MCF 10A (cell line): ENCODE measurements at regions not wholly inside any gene's neighbourhood (a gene's known extent, or its start where the extent isn't known, plus 50 kb on each side); places are given as distances from the start of the nearest gene placed in this dataset.

Experiments
- BruUV-seq: library from RNA; stranded (reverse); fragments of 400-500 nt; replicated peaks from 2 replicates; lab custom pipeline; 2021; lab: Mats Ljungman, UMichigan
- CTCF ChIA-PET: fragments of 300-600 bp; sonication (Branson Sonifier 250); formaldehyde crosslinking; extraction: SDS; loops from one replicate; lab custom pipeline; 2021; ENCODE audit warnings: antibody characterized with exemption, inconsistent platforms; lab: Yijun Ruan, JAX
- POLR2A ChIA-PET: fragments of 300-600, 350-650 bp; sonication (Branson Sonifier 250); formaldehyde crosslinking; extraction: SDS; loops from one replicate; lab custom pipeline; 2020; ENCODE audit warnings: antibody characterized with exemption, inconsistent platforms; lab: Yijun Ruan, JAX
- DNase-seq: peaks from one replicate; pipeline ENCODE4 v3.0.0-alpha.2; 2018; ENCODE audit not compliant: unreplicated experiment
- H3K27ac Mint-ChIP-seq: one replicate; pipeline ENCODE4 v1.8.0; 2022; ENCODE audit warnings: mild to moderate bottlenecking, low read depth, mixed read lengths; ENCODE audit not compliant: unreplicated experiment
- H3K27me3 Mint-ChIP-seq: one replicate; pipeline ENCODE4 v1.8.0; 2022; ENCODE audit warnings: mixed read lengths; ENCODE audit not compliant: insufficient read depth, unreplicated experiment
- H3K36me3 Mint-ChIP-seq: one replicate; pipeline ENCODE4 v1.8.0; 2022; ENCODE audit warnings: mild to moderate bottlenecking, moderate library complexity, mixed read lengths; ENCODE audit not compliant: insufficient read depth, unreplicated experiment
- H3K4me1 Mint-ChIP-seq: one replicate; pipeline ENCODE4 v1.8.0; 2022; ENCODE audit warnings: mixed read lengths; ENCODE audit not compliant: insufficient read depth, unreplicated experiment
- H3K4me3 Mint-ChIP-seq: one replicate; pipeline ENCODE4 v1.8.0; 2022; ENCODE audit warnings: mild to moderate bottlenecking, moderate library complexity, mixed read lengths; ENCODE audit not compliant: unreplicated experiment
- H3K9me3 Mint-ChIP-seq: one replicate; pipeline ENCODE4 v1.8.0; 2022; ENCODE audit warnings: mixed read lengths; ENCODE audit not compliant: unreplicated experiment
- CTCF ChIP-seq: fragments of 200-600 bp; IDR thresholded peaks from one replicate; pipeline ENCODE4 v1.8.0; 2022; ENCODE audit warnings: antibody characterized with exemption, mild to moderate bottlenecking; ENCODE audit not compliant: unreplicated experiment
- intact Hi-C: fragments of 100-400 bp; cut with micrococcal nuclease; formaldehyde crosslinking; loops from 2 replicates; pipeline ENCODE4 v1.14.1; 2022

GRCh38 chr3:117887031-117887430 is 1147.6 kb downstream of the IGSF11 start:
- no peaks in the 10 kb centered on the region for H3K36me3 Mint-ChIP-seq
- H3K4me3 Mint-ChIP-seq: no peak overlapping the region
- ChIA-PET CTCF (interaction anchor here (0.6 to 0.7 kb wide), 2 partner anchors 618 to 860 kb away, joined by 3 read pairs; no protein-coding TSS in a partner anchor), POLR2A (no interaction called here)
- no peak overlapping the region for H3K27ac Mint-ChIP-seq
- no peak for DNase-seq
- H3K4me1 Mint-ChIP-seq: no peaks in the 10 kb centered on the region
- BruUV-seq: no TSS peak
- no peaks in the 10 kb centered on the region for H3K9me3 Mint-ChIP-seq
- no peak for TF ChIP-seq CTCF
- H3K27me3 Mint-ChIP-seq: no peaks in the 10 kb centered on the region
- intact Hi-C loops: no loop called here

GRCh38 chr3:117887901-117888300 is 1146.7 kb downstream of the IGSF11 start:
- intact Hi-C loops: no loop called here
- no peak for TF ChIP-seq CTCF
- no TSS peak for BruUV-seq
- ChIA-PET CTCF (no interaction called here), POLR2A (no interaction called here)
- Mint-ChIP-seq H3K36me3 (no peaks in the 10 kb centered on the region), H3K4me1 (peaks cover 7% of the 10 kb centered on the region), H3K4me3 (no peak overlapping the region), H3K27me3 (no peaks in the 10 kb centered on the region), H3K27ac (no peak overlapping the region), H3K9me3 (no peaks in the 10 kb centered on the region)
- no peak for DNase-seq

DNA sequence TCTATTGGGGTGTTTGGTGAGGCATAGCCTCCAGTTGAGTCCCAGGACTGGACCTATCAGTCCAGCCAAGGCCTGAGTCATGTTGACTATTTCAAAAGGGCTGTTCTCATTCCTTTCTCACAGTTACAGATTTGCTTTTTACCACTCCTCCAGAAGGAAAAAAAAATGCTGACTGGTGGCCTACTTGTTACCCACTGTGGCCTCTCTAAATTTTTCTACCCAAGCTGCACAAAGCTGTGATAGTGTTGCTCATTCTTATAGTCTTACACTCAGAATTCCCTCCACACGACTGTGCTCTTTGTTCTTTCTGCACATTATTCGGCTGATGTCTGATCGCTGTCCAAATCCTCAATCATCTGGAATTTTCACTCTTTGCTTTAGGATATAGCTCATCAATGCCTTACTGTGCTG is 1142.2 kb downstream of the IGSF11 start:
- intact Hi-C loops: no loop called here
- DNase-seq: peak; percentile 8
- CTCF ChIA-PET: no interaction called here
- BruUV-seq: no TSS peak
- POLR2A ChIA-PET: interaction anchor here (0.6 to 0.7 kb wide), 2 partner anchors 25 to 175 kb away, joined by 3 read pairs; no protein-coding TSS in a partner anchor
- Mint-ChIP-seq H3K4me1 (peaks cover 11% of the 10 kb centered on the region), H3K36me3 (no peaks in the 10 kb centered on the region), H3K27ac (no peak overlapping the region), H3K27me3 (no peaks in the 10 kb centered on the region), H3K9me3 (no peaks in the 10 kb centered on the region), H3K4me3 (no peak overlapping the region)
- TF ChIP-seq CTCF: no peak

DNA sequence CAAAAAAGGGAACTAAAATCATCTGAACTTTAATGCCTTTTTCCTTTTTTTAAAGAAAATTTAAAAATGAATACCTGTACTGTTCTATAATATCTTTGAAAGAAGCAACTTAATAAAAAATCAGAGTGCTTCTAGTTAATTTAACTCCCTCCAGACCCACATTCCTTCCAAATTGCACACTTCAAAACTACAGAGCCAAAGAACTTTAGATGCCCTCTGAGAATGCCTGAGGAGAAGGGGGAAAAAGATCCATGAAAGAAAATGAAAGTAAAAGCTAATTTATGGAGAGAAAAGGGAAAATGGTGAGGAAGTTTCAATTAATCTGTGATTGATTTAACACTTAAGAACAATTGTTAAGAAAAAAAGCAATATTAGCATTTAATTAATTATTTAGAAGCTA is 1141.6 kb downstream of the IGSF11 start:
- intact Hi-C loops: no loop called here
- Mint-ChIP-seq H3K27ac (no peak overlapping the region), H3K9me3 (no peaks in the 10 kb centered on the region), H3K4me3 (no peak overlapping the region), H3K27me3 (no peaks in the 10 kb centered on the region), H3K4me1 (peaks cover 11% of the 10 kb centered on the region), H3K36me3 (no peaks in the 10 kb centered on the region)
- ChIA-PET CTCF (no interaction called here), POLR2A (interaction anchor here (0.6 to 0.7 kb wide), 2 partner anchors 26 to 175 kb away, joined by 3 read pairs; no protein-coding TSS in a partner anchor)
- no TSS peak for BruUV-seq
- TF ChIP-seq CTCF: no peak
- no peak for DNase-seq
